ENCODE measurements at regions not wholly inside any gene's neighbourhood (a gene's known extent, or its start where the extent isn't known, plus 50 kb on each side); places are given as distances from the start of the nearest gene placed in this dataset.

DNA sequence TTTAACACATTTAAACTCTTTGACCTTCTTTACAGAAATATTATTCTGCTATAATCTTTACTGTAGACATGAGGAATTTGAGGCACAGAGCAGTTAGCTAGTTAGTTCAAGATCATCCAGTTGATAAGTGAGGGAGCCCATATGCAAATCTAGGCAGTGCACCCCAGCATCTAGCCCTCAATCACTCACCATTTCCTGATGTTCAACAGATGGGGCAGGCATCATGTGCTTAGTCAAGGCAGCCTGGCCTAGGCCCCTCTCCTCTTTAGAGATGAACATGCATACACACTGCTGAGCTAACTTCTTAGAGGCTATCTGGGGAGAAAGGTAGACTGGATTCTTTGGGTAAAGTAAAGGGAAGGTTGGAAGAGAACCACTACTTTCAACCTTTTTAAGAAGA lies 206.8 kb upstream of the SLC24A2 start:
- TF ChIP-seq EZH2 (IDR thresholded peaks at IDR 0.05) (no peak), POLR2AphosphoS5 (IDR thresholded peaks at IDR 0.05; ENCODE audit: borderline replicate concordance, low read depth, low read length) (no peak)
